GM12865 (cell line): ENCODE measurements at regions not wholly inside any gene's neighbourhood (a gene's known extent, or its start where the extent isn't known, plus 50 kb on each side); places are given as distances from the start of the nearest gene placed in this dataset.

Source experiments
- DNase-seq: peaks from one replicate; pipeline ENCODE4 v3.0.0; 2010; ENCODE audit warnings: low read depth
- H3K4me3 ChIP-seq: 2 replicates; pipeline ENCODE4 v1.5.1; 2011; ENCODE audit warnings: mild to moderate bottlenecking, low read depth, low read length, control low read depth
- TF ChIP-seq, protein P1 (sequence below): IDR thresholded peaks from 2 replicates; pipeline ENCODE4 v1.5.1; 2011; ENCODE audit warnings: low read length, control low read depth, low read depth, inconsistent platforms; ENCODE audit not compliant: insufficient read depth; ENCODE audit errors: missing control alignments

DNA sequence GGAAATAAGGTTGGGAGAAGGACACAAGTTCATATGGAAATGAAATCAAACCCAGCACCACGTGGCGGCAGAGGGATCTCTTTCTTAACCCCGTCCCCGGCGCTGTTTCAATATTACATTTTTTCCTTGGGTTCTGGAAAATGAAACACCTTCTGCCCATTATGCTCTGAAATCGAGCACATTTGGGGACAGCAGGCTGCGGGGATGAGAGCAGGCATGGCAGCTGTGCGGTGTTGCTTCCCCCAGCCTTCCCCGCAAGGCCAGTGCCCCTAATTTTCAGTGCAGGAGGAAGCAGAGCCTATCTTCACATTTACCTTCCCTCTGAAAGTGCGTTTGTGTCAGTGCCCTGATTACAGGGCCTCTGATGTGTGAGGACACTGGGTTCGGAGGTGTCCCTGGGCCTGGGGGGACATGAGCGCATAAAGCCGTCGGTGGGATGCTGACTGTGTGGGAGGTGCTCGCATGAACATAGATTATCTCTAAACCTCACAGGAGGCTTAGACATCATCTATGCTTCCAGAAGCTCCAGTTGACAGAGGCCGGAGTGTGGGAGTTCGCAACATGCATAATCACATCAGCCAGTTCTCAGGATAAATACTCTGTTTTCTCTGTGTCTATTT lies 921.3 kb downstream of the BRD1 start:
- H3K4me3 ChIP-seq, result no peak overlapping the region
- TF ChIP-seq, protein P1, sequence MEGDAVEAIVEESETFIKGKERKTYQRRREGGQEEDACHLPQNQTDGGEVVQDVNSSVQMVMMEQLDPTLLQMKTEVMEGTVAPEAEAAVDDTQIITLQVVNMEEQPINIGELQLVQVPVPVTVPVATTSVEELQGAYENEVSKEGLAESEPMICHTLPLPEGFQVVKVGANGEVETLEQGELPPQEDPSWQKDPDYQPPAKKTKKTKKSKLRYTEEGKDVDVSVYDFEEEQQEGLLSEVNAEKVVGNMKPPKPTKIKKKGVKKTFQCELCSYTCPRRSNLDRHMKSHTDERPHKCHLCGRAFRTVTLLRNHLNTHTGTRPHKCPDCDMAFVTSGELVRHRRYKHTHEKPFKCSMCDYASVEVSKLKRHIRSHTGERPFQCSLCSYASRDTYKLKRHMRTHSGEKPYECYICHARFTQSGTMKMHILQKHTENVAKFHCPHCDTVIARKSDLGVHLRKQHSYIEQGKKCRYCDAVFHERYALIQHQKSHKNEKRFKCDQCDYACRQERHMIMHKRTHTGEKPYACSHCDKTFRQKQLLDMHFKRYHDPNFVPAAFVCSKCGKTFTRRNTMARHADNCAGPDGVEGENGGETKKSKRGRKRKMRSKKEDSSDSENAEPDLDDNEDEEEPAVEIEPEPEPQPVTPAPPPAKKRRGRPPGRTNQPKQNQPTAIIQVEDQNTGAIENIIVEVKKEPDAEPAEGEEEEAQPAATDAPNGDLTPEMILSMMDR, result no peak
- no peak for DNase-seq

DNA sequence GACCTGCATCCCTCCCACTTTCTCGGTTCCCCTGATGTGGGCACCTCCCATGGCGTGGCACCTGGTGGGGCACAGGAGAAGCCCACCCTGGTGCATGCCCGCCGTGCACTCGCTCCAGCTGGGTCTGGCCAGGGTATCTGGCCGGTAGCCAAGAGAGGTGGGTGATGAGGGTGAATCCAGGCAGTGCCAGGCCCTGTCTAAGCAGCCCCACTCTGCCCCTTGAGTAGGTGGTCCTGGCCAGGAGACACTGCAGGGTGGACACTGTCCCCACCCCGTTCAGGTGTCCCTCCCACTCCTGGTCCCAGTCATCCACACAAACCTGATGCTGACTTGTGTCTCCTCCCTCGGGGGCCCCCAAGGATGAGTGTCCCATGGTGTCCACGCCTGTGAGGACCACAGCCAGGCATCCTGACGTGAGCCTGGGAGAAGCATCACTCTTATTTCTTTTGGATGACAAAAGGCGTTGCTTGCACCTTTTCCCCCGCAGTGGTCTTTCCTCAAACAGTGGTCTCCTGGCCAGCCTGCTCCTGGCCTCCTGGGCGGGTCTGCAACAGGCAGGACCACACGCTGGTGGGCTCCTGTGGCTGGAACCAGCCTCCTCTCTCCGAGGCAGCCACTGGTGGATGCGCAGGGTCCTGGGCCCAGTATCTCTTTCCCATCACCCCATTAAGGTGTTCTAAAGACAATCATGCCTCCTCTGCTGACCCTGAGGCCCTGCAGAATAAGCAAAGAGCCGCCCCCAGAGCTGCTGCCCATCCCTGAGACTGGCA lies 922.3 kb downstream of the BRD1 start:
- no peak for DNase-seq
- H3K4me3 ChIP-seq, result no peak overlapping the region
- TF ChIP-seq, protein P1, result no peak

DNA sequence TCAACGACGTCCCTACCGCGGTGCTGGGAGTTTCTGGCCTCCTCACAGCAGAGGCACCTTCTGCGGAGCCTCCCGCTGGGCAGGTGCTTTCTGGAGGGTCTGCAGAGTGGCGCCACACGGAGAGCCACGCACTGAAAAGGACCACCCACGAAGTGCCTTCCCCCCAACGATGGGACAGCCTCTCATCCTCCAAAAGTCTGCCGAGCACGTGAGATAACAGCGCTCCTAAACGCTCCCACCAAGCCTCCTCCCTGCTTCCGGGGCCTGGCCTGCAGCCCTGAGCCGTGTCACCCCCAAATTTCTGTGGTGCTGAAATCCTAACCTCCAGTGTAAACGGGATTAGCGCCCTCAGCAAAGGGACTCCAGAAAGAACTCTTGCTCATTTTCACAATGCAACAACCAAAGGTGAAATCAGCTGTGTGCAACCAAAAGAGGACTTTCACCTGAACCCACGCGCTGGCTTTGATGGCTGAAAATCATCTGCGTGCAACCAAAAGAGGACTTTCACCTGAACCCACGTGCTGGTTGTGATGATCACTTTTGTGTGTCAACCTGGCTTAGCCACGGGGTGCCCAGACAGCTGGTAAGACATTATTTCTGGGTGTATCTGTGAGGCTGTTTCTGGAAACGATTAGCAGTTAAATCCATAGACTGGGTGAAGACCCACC lies 924.6 kb downstream of the BRD1 start:
- no peak overlapping the region for H3K4me3 ChIP-seq
- no peak for DNase-seq
- TF ChIP-seq, protein P1, result no peak

DNA sequence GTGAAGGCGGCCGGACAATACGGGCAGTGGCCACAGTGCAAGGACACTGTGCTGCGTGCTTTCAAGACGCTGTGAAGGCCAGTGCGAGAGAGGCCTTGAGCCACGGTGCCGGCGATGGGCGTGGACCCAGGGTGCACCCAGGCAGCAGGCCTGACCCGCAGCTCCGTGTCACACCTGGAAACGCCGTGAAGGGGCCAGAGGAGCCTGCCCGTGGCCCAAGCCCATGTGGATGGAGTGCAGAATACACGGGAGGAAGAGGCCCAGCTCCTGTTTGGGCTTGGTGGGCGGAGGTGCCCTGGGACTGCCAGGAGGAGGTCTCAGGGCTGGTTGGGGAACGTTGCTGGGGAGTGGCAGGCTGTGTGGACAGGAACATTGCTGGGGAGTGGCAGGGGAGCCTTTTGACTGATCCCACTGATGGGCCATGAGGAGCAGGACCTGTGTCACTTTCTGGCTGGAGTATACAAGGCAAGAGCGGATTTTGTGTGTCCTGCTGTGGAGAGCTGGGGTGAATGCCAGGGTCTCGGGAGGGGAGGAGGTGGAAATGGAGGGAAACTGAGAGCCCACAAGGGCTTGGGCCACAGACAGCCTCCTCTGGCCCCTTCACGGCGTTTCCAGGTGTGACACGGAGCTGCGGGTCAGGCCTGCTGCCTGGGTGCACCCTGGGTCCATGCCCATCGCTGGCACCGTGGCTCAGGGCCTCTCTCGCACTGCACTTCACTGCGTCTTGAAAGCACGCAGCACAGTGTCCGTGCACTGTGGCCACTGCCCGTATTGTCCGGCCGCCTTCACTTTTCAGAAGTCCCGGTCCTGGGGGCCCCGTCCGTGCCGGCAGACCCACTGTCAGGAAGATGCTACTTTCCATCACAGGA lies 925.4 kb downstream of the BRD1 start:
- TF ChIP-seq, protein P1, result no peak
- DNase-seq, result no peak

DNA sequence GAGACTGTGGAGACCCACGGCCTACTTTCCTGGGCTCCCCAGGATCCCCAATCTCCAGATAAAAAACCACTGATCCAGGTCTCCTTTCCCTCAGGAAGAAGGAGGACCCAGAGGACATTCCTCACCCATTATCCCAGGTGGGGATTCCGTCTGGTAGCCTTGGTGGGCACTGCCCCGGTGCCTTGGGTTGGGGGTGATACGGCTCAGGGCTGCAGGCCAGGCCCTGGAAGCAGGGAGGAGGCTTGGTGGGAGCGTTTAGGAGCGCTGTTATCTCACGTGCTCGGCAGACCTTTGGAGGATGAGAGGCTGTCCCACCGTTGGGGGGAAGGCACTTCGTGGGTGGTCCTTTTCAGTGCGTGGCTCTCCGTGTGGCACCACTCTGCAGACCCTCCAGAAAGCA lies 926.3 kb downstream of the BRD1 start:
- TF ChIP-seq, protein P1, result no peak
- DNase-seq, result no peak
- no peak overlapping the region for H3K4me3 ChIP-seq

More for the DNA sequence above, 925.4 kb downstream of the BRD1 start:
- no peak overlapping the region for H3K4me3 ChIP-seq

DNA sequence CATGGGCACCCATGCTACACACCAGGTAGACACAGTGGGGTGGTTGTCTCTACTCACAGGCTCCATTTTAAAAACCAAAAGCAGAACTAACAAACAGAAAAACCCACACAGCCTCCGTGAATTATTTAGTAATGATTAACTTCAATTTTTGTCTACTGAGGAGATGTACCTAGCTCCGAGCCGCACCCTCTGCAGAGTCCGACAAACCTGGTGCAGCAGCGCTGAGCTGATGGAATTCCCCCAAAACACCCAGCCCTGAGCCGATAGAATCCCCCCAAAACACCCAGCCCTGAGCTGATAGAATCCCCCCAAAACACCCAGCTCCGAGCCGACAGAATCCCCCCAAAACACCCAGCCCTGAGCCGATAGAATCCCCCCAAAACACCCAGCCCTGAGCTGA lies 927.0 kb downstream of the BRD1 start:
- no peak overlapping the region for H3K4me3 ChIP-seq
- TF ChIP-seq, protein P1, result no peak
- DNase-seq, result no peak
